GM18873 (cell line): ENCODE measurements at regions not wholly inside any gene's neighbourhood (a gene's known extent, or its start where the extent isn't known, plus 50 kb on each side); places are given as distances from the start of the nearest gene placed in this dataset.

Source experiments
- ATAC-seq: cut with Tn5 transposase; IDR thresholded peaks from one replicate; pipeline ENCODE4 v1.9.1; 2021; ENCODE audit warnings: mild to moderate bottlenecking, moderate library complexity, moderate number of reproducible peaks; ENCODE audit not compliant: unreplicated experiment, low FRiP score

DNA sequence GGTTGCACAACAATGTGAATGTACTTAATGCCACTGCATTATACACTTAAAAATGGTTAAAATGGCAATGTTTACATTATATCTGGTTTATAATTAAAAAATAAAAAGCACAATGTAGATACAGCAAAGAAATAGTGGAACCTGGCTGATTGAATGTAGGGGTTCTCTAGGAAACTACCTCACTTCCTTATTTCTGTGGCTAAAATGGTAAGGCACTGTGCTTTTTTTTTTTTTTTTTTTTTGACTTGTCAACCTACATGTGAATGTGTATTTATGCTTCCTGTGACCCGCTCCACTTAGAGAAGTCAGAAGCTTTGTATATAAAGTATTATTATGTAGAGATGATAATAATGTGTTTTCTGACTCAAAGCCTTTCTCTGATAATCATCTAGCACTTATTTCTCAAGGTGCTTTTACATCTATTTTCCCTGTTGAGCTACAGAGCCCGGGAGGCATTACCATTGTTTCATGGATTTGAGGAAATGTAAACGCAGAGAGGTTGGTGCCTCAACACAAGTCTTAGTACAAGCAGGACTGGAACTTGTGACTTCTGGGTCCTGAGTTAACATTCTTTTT, 55.0 kb downstream of the SOX4 start:
- ATAC-seq = no peak

DNA sequence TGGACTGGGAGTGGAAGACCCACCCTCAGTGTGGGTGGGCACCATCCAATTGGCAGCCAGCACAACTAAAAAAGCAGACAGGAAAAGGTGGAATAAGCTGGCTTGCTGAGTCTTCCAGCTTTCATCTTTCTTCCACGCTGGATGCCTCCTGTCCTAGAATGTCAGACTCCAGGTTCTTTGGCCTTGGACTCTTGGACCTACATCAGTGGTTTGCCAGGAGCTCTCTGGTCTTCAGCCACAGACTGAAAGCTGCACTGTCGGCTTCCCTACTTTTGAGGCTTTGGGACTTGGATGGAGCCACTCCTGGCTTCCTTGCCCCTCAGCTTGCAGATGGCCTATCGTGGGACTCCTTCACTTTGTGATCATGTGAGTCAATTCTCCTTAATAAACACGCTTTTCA, 59.8 kb downstream of the SOX4 start:
- no peak for ATAC-seq

DNA sequence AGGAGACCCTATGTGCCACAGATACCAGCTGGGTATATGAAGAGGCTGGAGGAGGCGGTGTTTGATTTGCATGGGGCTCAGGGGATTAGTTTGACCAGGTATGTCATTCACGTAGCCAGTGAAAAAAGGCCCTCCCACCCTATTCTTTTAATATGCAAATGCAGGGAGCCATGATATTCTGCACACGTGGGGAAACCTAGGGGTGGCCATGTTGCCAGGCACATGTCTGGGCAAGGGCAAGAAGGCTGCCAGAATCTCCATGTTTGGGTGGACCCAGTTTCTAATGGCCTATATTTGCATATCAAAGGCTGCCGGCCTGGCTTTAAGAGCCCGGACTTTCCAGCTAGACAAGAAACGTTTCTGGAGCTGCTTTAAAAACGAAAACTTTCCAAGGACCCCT, 60.4 kb downstream of the SOX4 start:
- ATAC-seq = no peak

DNA sequence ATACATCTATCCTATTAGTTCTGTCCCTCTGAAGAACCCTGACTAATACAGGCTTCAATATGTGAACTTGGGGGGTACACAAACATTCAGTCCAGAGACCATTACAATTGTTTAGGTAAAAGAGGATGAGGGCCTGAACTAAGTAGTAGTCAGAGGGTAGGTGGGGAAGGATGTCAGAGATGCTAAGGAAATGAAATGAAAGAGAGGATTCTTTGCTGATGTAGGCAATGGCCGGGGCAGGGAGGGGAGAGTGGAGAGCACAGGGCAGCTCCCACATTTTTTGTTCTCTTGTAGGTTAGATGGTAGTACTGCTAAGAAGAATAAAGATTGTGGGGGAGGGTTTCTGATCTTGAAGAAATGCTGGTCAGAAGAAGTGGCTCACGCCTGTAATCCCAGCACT, 60.8 kb downstream of the SOX4 start:
- ATAC-seq = no peak

DNA sequence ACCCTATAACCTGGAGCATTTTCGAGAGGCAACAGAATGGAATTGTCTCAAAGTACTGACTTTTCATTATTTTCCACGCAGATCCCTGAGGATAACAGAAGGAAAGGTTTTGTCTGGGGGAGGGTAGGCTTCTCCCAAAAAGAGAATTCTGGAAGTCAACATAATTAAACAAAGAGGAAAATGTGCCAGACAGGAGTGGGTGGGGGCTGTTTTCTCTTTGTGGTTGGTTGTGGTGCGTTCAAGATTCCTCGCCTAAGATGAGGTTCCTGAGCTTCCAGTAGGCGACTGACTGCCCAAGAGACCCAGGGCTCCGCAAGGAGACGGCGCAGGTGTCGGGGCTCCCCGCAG, 70.4 kb downstream of the SOX4 start:
- ATAC-seq = no peak

DNA sequence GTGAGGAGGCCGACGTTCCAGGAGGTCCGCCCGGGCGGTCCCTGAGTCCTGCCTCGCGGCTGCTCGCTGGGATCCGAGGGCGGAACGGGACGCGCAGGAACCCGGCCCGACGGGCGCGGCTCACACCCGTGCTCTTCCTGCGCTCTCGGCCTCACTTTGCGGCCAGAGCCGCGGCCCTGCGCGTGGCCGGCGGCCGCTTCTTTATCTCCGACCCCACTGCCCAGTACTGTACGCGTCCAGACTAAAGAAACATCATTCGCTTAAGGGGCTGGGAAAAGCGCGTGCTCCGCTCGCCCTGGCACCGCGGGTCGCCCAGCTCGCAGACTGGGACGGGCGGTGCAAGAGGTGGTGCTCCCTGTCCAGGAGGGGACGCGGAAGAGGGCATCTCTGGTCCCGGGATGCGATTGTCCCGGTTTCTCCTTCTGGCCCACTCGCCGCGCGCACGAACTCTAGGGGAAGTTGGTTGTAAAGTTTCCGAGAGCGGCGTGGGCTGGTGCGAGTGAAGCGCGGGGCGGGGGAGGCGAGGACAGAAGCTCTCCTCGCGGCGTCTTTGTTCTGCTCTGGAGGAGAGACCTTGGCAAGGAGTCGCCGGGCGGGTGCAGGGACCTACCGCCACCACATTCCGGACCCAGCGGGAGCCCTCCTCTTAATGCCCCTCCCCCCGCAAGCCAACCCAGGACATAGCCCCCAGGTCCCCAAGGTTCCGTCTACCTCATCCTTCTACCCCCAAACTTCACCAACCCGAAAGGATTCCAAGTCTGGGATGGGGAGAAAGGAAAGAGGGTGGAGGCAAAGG, 71.0 kb downstream of the SOX4 start:
- ATAC-seq = no peak

DNA sequence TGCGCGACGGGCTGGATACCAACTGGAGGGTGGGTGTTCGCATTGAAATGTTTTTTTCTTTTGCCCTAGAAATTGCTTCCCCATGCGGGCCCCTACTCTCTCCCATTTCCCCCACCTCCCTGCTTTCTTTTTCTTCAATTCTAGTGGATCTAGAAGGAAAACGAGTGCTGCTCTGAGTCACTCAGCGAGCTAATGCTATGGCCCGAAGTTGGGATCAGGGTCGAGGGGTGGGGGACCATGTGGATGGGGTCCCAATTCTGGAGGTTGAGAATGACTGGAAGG, 71.5 kb downstream of the SOX4 start:
- no peak for ATAC-seq

DNA sequence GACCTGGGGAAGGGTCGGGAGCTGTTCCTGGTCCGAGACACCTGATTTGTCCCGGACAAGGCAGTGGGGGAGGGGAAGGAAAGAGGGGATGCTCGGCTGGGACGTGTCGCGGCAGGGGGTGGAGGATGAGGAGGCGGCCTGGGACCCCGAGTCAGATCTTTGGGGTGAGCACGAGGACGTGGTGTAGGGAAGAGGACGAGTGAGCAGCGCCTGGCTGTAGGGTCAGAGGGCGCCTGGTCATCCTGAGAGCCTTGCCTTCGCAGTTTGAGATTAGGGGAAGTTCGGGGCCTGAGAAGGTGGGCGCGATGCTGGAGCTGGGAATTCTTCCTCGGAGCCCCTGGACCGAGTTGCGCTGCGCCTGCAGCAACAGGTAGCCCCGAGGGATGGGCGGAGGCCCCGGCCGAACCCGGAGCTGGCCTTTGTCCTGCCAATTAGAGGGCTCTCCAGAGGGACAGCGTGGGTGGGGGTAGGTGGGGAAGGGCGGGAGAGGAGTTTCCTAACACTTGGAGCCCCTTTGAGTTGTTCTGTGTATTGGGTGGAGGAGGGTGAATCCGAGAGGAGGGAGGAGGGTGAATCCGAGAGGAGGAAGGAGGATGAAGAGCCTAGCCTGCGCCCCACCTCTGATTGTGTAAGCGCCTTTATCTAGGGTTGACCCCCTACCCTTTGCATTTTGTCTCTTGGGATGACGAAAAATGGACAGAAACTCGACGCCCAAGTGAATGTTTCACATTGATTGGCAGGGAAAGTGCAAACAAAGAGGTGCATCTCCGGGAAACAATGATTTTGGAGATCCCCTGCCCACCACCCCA, 72.0 kb downstream of the SOX4 start:
- ATAC-seq = no peak

DNA sequence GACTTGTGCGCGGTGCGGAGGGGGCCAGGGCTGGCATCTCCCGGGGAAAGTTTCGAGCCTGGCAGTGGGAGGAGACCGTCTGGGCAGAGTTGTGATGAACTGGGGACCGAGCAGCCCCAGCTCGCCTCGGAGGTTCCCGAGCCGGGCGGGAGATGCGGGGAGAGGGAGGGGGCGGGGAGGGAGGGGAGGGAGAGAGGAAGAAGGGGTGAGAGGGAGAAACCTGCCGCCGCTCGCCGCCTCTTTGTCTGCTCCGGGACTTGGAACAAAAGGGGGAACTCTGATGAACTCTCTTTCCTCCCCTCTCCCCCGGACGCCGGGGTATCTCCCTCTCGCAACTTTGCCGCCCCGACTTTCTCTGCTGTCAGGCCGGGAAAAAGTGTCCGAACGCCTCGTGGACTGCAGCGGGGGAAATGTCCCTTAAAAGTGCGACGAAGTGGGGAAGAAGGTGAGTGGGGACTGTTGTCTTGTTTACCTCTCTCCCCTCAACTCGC, 72.7 kb downstream of the SOX4 start:
- ATAC-seq = no peak

DNA sequence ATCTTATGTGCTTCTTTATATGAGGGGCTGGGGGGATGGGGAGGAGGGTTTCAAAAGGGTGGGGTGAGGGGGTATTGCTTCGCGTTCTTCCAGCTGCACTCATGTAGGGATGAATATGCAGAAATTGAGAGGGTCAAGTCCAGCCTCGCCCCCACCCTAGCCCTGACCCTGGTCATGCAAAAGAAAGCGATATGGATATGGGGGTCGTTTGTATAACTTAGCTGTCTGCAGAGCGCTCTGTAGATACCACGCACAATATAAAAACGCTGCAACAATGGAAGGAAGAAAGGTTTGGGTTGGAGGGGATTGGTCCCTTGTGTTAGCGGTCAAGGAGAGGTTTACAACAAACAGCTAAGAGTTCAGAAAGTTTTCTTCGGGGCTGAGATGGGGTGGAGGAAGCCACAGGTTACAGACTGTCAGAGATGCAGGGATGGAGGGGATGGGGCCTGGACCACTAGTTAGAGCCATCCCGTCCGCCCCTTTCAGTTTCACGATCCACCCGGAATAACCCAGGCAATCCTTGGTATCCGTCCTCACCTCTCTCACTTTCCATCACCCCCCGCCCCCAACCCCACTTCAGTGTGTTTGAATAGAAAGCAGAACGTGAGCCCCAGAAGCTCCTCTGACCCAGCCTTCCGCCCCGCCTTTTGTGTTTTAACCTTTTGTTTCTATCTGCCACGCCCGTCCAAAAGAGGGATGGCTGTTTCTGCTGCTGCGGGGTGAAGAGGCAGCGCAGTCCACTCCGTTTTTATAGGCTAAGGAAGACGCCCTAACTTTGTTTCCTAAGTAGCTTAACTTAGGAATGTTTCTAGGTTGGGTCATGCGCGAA, 73.5 kb downstream of the SOX4 start:
- ATAC-seq = no peak

DNA sequence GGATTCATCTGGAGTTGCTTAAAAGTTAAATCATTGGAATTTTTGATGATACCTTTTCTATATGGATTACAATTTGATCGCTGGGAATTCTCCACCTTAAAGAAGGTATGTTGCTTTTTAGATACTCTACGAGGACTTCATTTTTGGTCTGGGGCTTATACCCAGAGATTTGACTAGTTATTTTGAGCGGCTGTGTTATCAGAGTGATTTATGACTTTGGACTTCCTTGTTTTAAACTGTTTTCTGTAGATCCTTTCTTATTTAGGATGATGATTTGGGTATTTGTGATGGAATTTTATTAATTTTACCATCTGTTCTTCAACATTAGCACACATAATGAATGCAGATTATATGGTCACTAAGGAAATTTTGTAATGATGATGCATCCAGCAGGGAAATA, 75.2 kb downstream of the SOX4 start:
- no peak for ATAC-seq

DNA sequence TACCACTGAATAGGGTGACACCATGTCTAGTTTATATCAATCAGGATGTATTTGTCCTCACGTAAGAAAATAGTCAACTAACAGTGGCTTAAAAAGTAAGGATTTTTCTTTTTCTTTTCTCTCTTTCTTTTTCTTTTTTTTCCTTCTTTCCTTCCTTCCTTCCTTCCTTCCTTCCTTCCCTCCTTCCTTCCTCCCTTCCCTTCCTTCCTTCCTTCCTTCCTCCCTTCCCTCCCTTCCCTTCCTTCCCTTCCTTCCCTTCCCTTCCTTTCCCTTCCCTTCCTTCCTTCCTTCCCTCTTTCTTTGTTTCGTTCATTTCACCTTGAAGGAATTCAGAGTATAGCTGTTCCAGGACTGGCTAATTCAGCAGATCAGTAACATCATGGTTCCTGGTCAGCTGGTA, 83.2 kb downstream of the SOX4 start:
- ATAC-seq = no peak

DNA sequence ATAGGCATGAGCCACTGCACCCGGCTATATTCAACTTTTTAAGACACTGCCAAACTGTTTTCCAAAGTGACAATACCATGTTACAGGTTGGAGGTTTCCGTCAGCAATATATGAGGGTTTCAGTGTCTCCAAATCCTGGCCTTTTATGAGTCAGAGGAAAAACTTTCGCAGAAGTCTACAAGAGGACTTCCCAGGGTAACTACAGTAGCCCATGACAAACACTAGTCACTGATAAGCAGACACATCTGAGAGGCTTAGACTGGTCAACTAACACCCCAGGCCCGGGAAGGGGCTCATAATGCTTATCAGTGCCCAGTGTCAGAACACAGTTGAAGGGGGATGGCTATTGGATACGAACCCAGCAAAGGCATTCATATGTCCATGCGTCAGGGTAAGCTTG, 85.4 kb downstream of the SOX4 start:
- ATAC-seq = no peak

DNA sequence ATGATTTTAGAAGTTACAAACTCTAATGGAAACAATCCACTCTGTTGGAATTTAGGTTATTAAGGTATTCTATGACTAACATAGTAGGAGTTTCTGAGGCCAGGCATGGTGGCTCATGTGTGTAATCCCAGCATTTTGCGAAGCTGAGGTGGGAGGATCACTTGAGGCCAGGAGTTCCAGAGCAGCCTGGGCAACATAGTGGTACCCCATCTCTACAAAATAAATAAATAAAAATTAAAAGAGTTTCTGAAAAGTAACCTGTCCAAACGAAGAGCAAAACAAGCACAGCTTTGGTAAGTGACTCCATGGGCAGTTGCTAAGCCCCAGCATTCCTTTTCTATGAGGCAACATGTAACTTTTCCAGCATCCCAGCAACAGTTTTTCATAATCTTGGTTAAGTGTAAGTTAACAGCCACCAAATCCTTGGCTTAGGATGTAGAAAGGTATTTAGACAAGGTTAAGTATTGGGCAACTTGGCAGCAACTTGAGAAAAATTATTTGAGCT, 86.3 kb downstream of the SOX4 start:
- ATAC-seq = no peak

DNA sequence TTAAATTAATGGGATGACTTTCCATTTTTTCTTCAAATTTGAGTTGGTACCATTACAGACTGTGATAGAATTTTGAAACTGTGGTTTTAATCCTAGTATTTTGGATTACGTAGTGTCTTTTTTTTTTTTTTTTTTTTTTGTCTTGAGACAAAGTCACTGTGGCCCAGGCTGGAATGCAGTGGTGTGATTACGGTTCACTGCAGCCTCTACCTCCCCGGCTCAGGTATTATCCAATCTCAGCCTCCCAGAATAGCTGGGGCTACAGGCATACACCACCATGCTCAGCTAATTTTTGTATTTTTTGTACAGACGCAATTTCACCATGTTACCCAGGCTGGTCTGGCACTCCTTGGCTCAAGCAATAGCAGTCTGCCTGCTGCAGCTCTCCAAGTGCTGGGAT, 87.1 kb downstream of the SOX4 start:
- ATAC-seq = no peak

DNA sequence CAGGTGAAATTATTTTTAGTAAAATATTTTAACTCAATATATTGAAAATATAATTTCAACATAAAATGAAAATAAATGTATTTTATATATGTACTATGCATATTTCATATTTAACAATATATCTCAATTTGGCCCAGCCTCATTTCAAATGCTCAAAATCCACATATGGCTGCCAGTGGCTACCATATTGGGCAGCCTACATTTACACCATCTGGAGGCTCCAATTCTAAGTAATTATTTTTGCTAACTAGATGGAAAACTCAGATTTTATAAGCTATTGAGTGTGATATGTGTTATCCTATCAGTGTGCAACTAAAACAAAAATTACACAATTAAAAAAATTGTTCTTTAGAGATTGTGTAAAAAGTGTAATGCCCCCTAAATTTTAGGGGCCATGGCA, 96.9 kb downstream of the SOX4 start:
- no peak for ATAC-seq

DNA sequence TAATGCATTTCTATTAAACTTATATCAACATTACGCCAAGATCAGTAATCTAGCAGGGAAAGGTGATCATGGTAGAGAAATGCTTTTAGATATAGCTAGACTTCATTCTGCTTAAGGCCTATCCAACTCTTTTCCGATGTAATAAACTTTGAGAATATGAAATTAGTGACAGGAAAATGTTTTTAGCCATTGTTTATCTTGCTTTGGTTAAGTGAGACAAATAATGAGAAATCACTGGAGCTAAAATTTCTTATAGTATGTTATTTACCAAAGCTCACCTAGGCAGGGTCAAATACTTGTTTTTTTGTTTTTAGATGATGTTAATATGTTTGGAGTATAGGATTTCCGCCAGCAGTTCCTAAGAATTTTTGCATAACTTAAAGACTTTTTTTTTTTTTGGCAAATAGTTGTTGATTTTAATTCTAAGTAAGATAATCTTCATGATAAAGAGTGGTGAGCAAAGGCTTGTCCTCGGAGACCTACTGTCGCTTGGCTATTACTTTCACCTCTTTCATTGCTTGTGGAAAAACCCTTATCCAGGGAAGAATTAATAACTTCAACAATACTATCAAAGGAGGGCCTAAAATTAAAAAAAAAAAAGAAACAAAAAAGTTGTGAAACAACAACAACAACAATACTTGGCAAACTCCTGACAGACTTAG, 98.3 kb downstream of the SOX4 start:
- no peak for ATAC-seq

DNA sequence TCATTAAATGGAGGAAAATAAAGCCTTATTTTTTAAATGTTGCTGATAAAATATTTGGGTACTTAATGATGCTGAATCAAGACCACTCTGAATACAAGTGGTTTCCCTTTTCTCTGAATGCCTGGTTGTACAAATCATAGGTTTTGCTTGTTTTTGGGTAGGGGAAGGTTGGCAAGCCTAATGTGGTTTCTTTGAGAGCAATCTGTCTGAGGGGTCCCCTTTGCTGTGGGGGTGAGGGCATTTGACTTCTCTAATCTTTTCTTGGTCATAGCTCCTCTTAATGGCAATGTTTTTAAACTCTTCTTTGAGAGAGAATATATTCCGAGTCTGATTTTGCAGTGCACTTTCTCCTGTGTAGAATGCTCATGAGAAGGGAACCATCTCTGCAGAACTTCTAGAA, 99.2 kb downstream of the SOX4 start:
- no peak for ATAC-seq

DNA sequence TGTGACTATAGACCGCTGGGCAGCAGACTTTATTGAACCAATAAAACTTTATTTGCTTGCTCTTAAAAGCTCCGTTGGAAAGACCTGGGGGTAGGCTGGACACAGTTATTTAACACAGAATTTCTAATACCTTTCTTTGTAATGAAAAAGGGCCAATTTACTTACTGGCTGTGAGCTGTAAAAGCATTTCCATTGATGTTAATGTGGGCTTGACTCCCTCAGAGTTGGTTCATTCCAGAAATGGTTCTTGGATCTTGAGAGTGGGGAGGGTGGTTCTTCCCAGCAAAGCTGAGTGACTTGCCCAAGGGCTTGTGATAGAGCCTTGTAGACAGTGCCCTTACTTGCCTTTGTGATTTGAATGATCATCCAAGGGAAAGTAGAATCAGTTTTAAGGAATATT, 100.6 kb downstream of the SOX4 start:
- no peak for ATAC-seq
